HPDE6-E6E7 (cell line): ENCODE measurements at regions not wholly inside any gene's neighbourhood (a gene's known extent, or its start where the extent isn't known, plus 50 kb on each side); places are given as distances from the start of the nearest gene placed in this dataset.
"Not testable (repeated sequence)": the region's sequence is repeated elsewhere in the genome, so short reads cannot be mapped to it uniquely, and the experiment has no call there.

Source experiments
- DNase-seq: peaks from one replicate; pipeline ENCODE4 v3.0.0; 2011; ENCODE audit warnings: missing footprints; ENCODE audit errors: extremely low spot score

DNA sequence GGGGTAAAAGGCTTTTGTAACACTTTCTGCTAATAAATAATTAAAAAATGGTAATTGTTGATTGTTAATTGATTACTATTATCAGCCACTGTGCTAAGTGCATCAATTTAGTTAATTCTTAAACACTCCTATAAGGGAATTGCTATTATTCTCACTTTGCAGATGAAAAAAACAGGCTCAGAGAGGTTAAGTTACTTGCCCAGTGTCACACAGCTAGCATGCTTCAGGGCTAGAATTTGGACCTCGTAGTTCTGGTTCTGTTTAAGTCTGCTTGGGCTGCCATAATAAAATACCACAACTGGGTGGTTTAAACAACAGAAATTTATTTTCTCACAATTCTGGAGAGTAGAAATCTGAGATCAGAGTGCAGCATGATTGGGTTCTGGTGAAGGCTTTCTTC is 164.8 kb upstream of the TBX18 start:
- no peak for DNase-seq

DNA sequence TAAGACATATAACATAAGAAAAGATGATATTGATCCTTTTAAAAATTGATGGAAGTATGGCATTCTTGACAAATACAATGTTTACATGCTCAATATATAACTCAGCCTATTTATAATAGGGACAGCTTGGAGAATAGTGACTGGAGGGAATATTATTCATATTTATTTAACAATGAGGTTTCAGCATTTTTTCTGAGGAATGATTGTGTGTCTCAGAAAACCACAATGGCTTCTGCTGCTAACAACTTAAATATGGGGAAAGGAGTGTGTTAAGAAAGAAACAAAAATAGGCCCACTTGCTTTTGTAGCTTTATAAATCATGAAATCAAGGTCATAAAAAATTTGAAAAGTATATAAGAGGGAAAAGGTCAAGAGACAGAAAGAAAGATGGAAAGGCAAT is 163.2 kb upstream of the TBX18 start:
- DNase-seq = no peak

DNA sequence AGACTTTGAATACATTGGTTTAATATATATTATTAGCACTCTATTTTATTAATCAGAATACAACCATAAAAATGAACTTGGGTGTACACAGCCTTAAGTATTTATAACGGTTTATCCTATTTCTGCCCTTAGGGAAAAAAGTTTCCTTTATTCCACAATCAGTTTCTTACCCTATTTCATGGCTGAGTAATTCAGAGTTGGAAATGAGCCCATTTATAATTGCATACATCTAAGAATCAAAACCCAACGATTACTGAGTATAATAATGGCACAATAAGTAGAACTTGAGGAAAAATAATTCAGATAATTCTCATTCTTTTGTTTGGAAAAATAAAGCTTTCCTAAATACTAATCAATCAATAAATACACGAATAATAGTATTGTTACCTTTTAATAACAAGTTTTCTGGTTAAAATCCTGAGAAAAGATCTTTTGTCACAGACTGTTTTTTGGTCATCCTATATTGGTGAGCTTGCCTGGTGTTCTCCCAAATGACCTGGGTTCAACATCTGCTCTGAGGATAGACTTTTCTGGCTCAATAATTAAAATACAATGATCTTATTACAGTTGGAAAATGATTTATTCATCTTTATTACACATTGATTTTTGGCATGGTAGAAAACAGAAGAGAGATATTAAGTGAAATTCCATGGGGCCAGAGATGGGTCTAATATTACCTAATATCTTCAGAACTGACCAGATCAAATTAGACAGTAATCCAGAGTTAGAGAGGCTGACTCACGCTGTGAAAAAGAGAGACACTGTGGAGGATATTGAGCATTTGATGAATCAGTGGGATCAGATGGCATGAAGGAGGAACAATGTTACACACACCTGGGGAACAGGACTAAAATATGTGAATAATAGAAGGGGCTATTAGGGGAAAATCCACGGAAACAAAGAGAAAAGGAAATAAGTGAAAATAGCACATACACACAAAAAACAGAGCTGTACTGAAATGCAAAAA is 162.1 kb upstream of the TBX18 start:
- DNase-seq = peak; percentile 71

DNA sequence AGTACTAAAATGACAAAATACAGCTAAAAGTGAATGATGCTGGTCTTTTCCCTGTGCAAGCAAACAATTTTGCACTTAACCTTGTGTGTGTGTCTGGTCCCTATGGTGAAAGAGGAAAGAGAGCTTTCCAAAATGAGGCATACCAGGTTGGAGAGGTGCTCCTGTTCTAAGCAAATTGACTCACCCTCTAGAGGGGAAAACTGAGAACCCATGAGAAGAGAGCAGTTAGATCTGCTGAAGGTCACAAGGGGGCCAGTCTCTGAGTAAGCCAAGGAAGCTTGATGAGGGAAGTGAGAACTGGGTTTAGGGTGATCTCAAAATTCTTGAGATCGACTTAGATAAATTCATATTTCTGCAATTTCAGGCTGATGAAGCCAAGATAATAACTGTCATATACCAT is 157.5 kb upstream of the TBX18 start:
- DNase-seq = no peak

DNA sequence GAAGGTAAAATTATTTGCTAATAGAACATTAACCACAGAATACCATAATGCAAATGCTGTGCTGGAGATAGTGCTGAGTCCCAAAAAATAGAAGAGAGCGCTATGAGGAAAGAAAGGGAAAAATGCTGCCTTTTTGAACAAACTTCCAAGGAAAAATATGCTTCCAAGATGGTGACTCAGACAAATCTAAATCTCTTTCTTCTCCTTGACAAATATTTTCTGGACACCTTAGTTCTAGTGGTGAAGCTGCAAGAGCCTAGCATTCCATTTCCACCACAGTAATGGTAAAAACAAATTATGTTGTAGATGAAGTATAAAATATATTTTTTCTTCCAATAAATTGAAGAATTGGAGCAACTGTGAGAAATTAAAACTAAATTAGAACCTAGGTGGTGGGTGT is 155.6 kb upstream of the TBX18 start:
- no peak for DNase-seq

DNA sequence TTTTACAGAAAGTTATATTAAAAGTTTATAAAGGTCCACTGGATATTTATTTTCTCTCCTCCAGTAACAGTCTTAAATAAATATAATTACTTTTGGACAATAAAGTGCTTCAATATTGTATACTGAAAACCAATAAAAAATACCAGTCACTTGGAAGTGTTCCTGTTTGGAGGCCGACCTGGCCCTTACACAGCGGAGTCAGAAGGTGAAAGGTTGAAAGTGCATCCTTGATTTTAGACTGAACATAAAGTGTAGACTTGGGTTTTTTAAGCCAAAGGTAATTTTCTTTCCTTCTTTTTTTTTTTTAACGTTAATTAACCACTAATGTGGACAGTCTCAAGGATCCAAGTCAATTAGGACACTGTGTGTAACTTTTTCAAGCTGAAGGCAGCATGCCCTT is 152.3 kb upstream of the TBX18 start:
- DNase-seq = no peak

DNA sequence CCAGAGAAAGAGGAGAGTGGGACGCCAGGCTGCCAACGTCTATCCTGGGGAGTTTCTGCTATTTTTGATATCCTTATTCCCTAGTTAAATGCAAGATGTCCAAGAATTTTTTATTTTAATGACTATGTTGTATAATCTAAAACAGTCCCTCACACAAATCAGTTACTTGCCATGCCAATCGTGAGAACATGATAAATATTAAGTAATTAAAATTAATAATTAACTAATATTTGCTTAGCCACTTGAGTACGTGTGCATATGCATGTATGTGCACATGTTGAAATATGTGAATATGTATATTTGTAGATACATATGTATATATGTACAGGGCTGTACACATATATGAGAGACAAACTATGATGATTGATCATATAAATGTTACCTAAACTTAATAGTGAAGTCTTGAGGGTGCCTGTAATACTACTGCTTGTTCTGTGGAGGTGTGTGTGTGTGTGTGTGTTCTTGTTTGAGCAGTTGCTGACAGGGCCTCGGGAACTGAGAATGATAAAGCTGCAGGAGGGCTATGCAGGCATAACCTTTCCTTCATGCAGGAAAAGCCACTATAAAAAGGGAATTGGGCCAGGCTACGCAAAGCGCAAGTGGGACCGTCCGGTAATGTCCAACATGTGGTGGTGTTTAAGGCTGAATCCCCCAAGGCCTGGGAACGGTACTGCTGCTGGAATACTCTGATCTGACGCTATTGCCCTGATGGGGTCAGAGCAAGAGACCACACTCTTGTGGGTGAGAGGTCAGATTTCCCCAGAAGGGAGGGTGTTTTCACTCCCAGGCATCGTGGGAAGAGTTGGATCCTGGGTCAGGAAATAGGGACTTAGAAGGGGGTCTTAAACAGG is 148.3 kb upstream of the TBX18 start:
- no peak for DNase-seq

DNA sequence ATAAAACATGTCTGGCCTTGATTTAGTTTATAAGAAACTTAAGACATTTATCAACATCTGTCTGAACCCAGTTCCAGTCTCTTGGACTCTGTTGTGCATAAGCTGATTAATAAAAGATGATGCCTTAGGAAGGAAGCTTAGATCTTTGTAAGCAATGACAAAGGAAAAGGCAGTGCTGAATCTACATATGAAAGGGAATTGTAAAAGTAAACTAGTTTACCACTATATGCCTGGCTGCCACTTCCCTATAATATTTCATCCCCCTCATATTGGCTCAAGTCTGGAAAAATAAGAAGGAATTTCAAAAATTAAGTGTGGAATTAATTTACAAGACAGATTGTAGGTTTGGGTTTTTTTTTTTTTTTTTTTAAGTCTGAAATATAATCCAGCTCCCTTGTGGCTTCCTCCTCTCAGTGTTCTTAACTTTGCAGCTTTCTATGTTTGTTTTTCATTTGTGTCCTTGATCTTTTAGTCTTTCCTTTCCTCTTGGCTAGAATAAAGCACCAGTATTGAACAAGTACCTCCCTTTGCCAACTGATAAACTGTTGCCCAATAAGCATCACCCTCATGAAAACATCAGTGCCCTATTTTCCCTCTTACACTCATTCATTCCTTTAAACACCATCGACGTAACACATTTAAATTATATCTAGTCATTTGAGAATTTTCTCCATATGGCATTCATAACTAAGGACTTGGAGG is 146.7 kb upstream of the TBX18 start:
- no peak for DNase-seq

DNA sequence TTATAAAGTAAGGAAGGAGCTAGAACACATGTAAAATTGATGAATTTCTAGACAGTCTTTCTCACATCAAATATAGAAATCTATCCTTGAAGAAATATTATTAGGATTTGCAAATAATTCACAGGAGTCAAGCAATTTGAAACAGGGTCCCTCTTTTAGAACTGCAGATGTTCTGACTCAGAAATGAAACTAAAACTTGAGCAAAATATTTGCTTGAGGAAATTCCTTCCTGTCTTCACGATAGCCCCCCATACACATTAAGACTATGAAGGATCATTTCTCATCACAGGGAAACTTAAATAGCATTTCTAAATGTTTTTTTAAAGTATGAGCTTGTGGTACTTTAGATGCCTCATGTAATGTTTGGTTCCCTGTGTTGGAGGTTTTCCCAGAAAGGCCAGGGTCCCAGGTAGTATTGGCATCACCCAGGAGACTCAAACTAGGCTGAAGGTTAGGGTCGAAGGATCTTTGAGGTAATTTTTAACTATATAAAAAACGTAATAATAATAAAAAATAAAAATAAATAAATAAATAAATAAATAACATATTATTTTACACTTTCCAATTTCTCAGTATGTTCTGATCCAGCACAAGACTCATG is 144.0 kb upstream of the TBX18 start:
- DNase-seq = no peak

DNA sequence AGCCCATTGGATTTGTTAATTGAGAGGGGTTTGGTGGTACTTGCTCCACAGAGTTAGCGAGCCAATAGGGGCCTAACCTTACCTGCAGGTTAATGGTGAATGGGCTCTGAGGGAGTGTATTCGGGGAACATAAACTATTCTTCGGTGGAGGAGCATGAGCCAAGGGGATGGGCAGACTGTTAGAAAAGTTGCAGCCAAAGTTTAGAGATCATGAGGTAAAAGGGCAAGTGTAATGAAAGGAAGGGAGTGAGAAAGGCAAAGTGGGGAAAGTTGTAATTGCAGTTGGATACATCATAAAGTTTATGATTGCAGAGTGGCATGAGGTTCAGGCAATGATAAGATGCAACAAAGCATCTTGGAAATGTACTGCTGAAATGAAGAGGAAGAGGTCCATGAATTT is 142.1 kb upstream of the TBX18 start:
- DNase-seq = no peak

DNA sequence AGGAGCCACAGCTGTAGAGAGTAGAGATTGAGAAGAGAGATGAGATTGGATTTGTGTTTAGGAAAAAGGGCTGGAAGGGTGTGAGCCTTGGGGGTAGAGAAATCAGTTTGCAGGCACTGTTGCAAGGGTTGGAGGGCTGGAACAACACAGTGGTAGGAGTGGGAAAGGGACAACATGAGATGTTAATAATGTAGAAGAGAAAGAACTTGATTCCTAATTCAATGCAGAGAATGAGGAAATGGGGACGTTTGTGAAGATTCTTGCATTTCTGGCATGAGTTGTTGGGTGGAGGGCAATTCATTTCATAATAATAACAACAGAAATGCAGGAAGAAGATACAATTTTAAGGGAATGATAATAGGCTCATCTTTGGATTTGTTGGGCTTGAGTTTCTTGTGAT is 141.4 kb upstream of the TBX18 start:
- DNase-seq = no peak

DNA sequence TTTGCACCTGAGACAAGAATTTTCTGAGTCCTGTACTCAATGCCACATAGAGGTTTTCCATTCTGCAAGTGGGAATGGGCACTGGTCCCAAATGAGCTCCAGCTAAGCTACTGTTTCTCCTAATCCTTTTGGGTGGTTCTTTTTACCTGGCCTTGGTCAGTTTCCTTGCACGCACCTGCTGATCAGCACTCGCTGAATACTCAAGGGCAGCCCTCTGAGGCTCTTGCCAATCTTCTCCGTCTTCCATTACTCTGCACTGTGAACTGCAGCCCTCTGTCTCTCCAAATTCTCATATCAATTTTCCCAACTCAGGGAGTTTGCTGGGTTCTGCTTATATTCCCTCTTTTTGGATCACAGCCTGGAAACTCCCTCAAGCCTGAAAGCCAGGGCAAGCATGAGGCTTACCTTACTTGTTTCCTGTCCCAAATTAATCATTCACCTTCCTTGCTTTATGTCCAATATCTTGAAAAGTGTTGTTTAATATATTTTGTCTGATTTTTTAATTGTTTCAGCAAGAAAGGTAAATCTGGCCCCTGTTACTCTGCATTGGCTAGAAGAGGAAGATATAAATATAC is 138.0 kb upstream of the TBX18 start:
- no peak for DNase-seq

DNA sequence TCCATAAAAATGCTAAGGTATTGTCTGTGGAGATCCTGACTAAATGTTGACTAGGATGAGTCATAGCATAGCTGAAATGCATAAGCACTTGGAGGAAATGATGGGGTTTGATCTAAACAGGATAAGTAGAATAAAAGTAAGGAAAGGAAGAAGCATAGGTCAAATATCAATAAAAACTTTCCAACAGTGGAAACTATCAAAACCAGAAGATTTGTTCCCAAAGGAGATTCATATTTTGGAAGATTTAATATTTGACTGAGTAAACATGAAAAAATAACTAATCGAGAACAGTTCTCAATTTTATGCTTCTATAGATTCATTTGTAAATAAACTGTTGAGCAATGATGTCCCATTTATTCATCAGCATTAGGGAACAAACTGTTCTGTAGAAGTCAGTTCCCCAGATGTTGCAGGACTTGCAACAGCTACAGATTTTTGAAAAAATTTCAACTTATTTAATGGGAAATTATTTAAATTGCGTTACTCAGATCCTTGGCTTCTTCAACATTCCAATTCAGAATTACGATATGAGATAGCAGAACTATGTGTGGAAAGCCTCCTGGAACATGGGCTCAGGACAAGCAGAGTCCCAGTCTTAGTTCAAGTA is 133.7 kb upstream of the TBX18 start:
- DNase-seq = peak; percentile 35

DNA sequence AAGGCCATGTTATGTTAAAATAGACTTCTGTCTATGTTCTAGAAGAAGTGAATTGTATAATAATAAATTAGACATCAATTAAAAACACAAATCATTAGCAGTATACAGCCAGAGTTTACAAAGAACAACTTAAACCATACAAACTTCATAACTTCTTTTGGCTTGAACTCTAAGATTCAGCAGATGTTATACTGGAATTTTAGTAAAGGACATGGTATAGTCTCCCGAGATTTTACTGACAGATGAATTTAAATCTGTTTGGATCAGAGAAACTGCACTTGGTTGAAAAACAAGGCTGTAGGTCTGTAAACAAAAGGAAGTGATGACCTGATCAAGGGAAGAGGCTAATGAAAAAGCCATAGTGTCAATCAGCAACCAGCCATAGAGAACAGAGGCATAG is 132.6 kb upstream of the TBX18 start:
- DNase-seq = no peak

DNA sequence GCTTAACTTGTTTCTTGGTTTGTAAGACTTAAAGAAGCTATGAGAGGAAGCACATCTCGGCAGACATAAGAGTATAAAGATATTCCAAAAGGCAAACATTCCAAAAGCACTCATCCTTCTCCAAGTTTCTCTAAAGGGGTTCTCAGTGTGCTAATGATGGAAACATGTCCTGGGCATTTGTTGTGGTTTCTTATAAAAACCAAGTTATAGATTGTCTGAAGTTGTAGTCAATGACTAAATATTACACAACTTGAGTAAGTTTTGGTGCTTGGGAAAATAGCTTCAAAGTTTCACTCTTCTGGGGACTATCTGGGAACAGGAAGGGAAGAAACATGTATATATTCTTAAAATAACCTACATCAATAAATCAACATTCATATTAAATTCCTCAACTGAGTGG is 128.3 kb upstream of the TBX18 start:
- DNase-seq = no peak

DNA sequence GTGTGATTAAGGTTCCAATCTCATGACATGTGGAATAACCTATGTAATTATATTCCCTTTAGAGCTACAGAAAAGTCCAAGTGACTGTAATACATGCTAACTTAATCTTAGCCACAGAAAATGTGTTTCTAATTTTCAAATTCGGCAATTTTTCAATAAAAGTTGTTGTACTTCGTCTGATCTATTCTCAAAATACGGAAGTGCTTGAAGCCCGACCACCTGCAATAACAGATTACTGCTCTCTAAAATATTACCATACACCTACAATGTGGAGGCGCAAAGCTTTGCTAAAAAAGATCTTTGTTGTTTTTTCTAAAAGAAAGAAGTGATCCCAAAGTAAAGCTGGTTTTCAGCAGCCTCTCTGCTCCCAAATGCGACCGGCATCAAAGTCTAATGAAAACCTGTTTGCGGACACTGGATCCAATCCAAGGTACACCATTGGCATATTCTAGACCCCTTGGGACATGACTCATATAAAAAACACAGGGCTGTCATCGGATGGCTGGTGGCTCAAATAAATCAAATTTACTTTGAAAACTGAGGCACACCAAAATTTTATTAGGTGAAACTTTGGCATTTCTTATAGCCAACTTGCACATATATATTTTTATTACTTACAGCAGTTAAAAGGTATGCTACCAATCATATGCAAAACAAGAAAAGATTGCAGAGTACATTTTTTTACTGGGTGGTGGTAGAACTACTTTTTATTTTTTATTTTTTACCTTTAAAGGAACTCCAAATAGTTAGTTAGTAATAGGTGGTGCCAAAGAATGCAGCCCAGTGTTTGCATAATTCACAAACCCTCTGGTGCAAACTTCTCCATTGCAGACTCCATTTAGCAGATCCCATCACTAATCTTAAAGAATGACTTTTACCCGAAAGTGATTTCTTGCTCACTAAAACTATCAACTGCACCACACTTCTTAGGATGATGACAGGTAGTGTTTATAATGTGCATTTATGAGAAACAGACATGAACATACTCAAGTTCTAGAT is 118.7 kb upstream of the TBX18 start:
- no peak for DNase-seq

DNA sequence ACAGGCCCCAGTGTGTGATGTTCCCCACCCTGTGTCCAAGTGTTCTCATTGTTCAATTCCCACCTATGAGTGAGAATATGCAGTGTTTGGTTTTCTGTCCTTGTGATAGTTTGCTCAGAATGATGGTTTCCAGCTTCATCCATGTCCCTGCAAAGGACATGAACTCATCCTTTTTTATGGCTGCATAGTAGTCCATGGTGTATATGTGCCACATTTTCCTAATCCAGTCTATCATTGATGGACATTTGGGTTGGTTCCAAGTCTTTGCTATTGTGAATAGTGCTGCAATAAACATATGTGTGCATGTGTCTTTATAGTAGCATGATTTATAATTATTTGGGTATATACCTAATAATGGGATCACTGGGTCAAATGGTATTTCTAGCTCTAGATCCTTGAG is 115.0 kb upstream of the TBX18 start:
- DNase-seq = not testable (repeated sequence)

DNA sequence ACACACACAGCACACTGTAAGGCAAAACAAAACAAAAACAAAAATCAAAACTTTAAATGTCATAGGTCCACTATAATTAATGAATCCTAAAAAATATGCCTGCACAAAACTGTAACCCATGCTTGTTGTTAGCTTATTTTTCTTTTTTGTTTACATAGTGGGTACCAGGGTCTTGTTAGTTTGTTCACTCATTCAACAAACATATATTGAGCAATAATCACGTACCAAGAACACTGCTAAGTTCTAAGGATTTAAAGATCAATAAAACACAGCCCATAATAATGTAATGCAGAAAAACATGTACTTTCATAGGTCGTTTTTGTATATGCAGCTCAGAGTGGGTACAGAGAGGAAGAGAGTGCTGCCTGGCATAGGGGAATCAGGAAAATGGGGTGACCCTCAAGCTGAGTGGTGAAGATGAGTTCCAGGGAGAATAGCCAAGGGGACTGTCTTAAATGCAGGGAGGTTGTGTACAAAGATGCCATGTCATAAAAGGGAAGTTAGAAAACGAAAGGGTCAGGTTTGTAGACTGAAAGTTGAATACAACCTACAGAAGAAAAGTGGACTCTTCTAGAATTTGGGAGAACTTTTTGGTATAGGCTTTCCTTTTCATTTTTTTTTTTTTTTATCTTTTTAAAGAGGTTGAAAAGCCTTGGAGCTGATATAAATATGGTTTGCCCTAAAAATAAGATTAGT is 113.3 kb upstream of the TBX18 start:
- DNase-seq = no peak
